ENCODE measurements at regions not wholly inside any gene's neighbourhood (a gene's known extent, or its start where the extent isn't known, plus 50 kb on each side); places are given as distances from the start of the nearest gene placed in this dataset.
A peak's percentile ranks its signal among the peaks of the same experiment; 100 is the strongest.

DNA sequence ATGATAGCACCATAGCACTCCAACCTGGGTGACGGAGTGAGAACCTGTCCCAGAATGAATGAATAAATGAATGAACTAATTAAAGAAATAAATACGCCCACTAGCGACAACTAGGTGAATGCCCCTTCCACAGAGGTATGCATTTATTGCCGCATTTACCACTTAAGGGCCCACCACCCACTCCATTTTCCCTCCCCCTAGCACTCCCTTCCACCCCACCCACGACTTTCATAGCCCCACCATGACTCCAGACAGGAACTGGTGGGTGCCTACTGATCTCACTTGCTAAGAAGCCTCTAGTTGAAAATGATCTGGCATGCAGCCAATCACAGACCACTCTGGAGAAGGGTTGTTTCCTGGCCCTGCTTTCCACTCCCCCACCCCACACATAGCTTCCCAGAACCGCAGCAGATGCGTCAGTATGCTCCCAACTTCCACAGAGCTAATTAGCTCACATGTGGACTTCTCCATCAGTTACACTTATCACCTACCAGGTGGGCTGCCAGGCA is 167.6 kb downstream of the WT1 start:
- DNase-seq (ENCODE audit: low read depth), result no peak

DNA sequence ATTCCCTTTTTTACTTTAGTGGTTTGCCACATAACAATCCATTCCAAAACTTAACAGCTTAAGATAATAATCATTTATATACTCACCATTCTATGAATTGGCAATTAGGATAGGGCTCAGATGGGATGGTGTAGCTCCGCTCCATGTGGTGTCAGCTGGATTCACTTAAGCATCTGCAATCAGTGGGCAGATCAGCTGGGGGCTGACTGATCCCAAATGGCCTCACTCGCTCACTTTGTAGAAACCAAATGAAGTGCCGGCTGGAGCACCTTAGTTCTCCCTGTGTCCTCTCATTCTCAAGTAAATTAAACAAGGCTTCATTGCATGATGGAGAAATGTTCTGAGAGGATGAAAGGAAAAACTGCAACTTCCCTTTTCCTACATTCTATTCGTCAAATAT is 161.4 kb downstream of the WT1 start:
- no peak for DNase-seq (ENCODE audit: low read depth)

DNA sequence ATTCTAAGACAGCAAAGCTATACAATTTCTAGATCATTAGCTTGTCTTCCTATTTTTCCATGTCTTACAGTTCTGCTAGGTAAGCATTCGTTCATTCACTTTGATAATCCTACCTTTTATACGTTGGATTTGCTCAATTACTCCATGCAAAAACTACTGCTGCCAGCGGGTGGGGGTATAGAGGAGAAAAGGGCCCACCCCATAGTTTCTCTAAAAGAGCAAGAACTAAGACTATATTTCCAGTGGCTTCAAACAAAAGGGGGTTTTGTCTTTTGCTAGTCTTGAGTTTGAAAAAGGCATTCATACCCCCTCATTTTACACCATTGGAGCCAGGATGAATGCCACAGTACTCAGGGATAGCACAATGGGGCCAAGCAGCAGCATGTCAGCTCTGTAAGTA is 155.7 kb downstream of the WT1 start:
- no peak for DNase-seq (ENCODE audit: low read depth)

DNA sequence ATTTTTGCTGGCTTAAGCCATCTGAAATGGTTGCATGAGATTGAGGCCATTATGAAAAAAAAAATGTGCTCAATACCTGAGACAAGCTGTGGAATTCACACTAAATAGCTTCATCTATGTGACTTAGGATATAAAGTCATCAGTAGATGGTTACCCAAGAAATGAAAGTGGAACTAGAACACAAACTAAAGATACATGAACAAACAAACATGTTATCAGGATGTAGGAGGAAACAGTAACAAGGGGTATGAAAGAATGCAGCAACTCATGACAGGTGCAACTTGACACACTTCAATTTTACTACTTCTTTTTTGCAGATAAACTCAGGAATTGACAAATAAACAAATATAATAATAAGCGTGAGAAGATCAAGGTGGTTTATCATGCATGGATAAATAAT is 155.0 kb downstream of the WT1 start:
- DNase-seq (ENCODE audit: low read depth), result no peak

DNA sequence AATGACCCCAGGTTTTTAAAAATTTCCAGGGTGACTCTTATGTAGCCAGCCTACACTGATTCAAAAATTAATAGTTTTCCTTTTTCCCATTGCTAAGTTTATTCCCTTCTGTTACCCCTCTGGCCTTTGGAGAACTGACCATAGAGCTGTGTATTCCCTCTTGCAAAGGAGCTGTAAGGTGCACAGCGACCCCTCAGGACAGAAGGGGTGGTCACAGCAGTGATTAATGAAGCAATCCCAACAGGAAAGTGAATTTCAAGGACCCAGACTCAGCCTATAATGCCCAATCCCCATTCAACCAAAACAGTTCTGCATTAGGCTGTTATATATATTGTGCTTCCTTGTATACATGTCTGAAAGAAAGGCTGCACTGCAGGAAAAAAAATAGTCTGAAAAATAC is 147.1 kb downstream of the WT1 start:
- DNase-seq (ENCODE audit: low read depth), result no peak

DNA sequence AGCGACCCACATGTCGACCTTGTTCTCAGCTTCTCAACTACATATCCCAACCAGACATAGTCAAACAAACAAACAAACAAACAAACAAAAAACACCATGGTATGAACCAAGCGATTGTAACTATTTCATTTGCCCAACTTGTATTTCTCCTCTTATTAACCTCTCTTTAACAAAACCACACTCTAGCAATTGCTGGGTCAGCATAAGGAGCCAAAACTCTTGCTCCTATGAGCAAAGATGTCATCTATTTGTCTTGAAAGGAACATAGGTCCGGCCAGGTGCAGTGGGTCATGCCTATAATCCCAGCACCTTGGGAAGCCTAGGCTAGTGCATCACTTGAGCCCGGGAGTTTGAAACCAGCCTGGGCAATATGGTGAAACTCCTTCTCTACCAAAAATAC is 145.6 kb downstream of the WT1 start:
- no peak for DNase-seq (ENCODE audit: low read depth)

DNA sequence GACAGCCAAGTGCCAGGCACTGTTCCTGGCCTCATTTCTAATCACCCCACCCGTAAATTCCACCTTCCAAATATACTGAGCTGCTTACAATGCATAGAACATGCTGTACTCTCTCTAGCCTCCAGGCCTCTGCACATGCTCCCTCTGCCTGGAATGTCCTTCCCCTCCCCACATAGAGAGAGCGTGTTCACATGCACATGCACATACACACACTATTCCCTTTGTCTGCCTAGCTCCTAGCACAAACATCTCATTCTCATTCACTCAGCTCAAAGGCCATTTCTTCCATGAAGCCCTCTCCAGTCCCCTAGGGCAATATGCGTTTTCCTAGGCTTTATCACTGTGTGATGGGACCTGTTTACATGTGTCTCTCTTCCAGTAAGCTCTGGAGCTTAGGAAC is 144.6 kb downstream of the WT1 start:
- DNase-seq (ENCODE audit: low read depth), result no peak

DNA sequence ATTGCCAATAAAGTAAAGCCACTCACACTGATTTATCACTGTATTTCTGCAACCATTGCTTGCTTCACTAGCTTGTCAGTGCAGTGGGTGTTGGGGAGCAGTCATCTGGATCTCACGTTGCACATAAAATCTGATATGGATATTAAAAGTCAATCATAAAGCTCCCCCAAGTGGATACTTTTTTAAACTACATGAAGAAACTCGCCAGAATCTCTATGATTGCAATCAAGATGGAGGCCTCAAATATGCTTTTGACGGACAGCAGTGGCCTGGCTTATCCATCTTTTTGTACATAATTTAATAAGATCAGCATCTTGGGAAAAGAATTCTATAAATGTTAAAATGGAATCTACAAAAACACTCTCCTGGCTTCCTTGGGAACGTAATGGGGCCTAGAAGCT is 137.7 kb downstream of the WT1 start:
- peak; percentile 20 for DNase-seq (ENCODE audit: low read depth)

DNA sequence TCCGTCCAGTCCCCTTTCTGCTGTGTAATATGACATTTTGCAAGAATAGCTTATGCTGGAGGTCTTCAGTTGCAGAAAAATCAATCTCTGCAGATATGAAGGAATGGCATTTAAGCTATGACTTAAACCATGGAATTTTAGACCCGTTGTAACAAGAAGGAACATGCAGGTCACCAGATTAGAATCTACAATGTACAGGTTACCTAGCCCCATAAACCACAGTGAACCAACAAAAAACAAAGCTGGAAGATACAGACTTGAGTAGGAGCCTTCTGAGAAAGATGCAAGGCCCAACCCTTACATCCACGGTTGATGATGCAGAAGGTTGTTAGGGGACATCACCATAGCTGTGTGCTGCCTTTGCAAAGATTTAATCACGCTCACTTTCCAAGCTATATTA is 132.5 kb downstream of the WT1 start:
- no peak for DNase-seq (ENCODE audit: low read depth)

DNA sequence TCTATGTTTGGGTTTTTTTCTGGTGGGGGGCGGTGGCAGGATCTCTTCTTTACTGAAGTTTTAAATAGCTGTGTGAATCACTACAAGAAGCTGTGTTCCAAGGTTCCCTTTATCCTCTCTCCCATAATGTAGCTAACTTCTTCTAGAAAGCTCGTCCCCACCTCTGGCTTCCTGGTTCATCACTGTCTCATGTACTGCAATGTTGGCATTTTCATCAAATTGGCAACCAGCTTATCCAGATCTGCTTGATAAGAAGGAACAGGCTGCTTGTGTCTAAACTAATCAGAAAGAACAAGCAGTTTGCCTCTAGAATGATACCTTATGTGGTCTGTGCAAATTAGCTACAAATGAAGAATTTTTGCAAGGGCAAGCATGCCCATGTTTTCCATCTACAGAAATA is 130.8 kb downstream of the WT1 start:
- no peak for DNase-seq (ENCODE audit: low read depth)

DNA sequence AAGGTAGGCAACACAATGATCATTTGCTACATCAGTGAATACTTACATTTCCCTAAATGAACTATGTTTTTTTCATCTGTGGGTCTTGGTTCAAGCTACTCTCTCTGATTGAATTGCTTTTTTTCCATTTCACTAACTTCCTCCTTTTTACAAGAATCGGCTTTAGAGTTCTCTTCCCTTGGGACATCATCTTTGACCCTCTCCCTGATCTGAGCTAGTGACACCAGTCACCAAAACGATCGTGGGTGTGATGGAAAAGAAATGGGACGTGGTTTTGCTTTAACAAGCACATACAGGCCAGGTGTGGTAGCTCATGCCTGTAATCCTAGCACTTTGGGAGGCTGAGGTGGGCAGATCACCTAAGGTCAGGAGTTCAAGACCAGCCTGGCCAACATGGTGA is 129.9 kb downstream of the WT1 start:
- DNase-seq (ENCODE audit: low read depth), result no peak

DNA sequence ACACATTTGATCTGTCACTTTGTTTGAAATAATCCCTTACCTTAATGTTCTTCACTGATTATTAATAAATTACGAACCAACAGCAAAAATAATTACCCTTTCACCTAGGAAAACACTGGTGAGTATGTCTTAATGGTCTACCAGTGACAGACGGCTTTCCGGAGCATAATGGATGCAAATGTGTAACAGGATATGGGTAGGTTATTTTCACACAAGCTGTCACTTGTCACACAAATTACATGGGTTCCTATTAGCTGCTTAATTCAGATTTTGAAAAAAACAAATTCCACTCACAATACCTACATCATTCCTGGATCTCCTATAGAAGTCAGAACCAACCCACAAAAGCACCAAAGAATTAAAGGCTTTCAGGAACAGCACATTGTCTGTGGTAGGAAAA is 127.9 kb downstream of the WT1 start:
- DNase-seq (ENCODE audit: low read depth), result no peak

DNA sequence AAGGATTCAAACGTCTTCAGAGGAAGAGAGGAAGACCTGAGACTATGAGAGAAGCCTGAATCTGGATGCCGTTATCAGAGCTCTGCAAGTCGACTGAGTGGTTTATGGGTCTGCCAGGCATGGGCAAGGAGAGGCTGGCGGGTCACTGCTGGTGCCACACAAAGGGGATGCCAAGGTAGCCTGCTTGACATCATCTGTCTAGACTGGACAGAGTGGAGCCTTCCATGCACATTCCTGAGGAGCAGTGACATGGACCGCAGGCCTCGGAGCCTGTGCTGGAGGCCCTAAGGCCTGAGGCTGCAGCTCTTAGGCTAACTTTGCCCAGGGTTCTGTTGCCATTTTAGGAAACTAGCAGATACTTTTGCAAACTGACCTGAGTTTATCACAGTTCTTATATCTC is 127.4 kb downstream of the WT1 start:
- no peak for DNase-seq (ENCODE audit: low read depth)

DNA sequence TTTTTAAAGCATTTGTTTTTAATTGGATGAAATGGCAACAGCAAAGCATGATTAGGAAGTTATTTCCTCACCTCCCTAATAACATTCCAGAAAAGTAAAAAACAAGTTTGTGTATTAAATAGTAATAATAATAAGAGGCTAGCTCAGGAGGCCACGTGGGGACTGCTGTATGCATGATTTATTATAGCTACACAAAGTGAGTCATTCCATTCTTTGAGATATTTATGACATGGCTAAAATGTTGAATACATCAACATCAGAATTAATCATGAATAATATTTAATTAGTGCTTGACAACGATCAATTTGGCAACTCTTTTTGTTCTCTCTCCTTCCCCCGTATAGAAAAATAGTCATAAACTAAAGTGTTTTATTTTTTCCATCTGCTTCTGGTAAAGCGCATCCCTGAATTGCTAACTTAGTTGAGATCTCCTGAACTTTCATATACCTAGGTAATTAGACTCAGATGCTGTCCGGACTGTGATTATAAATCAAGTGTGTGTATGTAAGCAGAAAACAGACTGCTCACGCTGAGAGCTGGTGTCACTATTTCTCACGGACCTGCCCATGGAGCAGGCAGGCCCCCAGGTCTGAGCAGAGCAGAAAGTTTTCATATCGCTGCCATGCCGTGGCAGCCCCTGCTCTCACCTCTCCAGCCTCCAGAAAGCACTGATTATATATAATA is 125.7 kb downstream of the WT1 start:
- no peak for DNase-seq (ENCODE audit: low read depth)

DNA sequence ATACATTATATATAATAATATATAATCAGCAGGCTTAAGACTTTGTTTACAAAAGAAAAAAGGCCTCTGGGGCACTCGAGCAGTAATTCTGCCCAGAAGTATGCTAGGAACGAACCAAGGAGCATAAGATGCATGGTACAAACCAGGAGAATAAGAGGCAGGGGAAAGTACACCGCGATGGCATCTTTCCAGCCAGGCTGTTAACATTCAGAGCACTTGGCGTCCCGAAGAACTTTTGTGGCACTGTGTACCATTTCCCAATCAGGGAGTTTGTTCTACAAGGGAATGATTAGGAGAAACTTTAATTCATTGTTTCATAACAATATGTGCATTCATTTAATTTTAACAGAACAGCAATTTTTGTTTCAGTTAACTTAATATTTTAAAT is 125.1 kb downstream of the WT1 start:
- DNase-seq (ENCODE audit: low read depth), result no peak

DNA sequence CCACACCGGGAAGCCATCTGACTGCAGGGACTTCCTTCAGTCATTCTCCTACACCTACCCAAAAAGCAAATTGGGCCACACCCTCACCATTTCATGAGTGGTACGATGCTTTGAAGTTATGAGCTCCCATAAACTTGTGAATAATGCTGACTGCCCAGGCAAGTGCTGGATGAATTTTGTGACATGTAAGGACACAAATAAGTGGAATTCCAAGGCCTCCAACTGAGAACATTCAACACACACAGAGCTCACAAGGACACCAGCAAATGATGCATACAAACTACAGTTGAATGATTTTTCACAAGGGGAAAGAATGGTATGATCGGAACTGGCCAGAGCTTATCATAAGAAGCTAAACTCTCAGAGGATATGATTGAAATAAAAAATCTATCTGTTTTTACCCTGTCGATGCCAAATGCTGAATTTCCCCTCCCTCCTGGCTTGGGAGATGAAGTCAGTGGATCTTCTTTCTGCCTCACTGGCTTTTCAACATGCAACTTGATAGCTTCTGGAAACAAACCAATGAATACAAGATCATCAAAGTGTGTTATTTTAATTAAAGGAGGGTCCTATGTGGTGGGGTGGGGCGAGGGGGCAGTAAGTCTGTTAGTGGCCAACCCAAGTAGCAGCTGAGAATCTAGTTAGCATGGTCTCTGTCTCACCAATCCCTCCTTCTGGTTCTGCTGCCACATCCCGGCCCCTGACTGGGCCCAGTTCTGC is 123.8 kb downstream of the WT1 start:
- no peak for DNase-seq (ENCODE audit: low read depth)

DNA sequence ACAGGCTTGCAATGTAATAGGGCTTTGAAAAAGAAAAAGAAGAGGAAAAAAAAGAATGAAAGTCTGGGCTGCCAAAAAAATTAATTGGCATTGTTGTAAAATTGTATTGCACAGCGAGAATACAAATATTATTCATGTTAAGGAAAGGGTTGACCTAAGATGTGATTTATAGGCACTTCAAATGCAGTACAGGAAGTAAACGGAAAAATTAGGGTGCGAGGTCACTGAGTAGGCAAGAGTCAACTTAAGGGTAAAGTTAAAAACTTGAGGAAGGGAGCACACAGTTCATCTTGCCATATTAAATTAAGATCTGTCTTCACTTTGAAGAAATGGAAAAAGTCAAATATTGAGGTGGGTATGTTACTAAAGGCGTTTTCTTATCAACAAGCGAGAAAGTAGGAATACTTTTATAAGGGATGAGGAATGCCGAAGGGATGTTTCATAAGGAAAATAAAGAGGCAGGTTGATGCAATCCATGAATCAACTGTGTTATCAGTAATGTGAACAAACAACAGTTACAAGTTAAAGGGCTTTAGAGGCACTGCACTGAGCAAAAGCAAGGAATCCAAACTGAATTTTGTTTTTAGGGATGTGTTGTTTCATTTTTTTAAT is 123.0 kb downstream of the WT1 start:
- DNase-seq (ENCODE audit: low read depth), result no peak

DNA sequence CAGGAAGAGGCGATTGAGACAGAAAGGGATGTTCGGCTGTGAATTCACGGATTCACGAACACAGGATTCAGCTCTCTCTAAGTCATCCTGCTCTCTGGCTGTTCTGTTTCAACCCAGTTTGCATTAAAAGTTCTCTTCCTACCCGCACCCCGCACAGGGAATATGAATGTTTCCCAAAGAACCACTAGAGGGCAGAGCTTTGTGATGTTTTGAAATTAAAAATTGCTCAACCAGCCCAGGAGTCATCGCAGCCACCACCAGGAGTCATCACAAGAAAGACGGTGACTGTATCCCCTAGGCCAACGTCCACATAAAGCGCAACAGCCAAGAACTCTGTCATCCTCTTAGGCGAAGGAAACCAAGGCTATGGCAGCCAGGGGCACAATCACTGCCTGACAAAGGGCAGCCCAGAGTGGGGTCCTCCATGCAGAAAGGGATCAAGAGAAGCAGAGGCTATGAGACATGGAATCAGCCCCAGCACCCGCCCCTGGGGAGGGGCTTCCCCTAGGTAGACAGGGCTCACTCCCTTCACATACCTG is 122.4 kb downstream of the WT1 start:
- DNase-seq (ENCODE audit: low read depth), result peak; percentile 22

DNA sequence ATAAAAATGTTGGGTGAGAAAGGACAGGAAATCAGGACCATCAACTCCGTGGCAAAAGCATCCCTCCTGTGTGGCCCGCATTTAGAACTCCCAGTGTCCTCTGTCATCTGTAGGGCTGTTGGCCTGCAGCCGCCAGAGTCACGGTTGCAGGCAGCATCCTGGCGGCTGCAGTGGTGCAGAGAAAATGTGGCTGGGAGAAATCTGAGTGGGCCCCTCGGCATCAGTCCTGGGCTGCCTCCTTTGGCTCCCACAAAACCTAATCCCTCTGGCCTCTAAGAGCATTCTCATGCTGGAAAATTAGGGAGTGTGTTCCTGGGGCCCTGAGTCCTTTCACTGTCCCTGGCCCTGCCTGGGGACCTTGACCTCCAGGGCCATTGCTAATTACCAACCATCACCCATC is 121.9 kb downstream of the WT1 start:
- no peak for DNase-seq (ENCODE audit: low read depth)

DNA sequence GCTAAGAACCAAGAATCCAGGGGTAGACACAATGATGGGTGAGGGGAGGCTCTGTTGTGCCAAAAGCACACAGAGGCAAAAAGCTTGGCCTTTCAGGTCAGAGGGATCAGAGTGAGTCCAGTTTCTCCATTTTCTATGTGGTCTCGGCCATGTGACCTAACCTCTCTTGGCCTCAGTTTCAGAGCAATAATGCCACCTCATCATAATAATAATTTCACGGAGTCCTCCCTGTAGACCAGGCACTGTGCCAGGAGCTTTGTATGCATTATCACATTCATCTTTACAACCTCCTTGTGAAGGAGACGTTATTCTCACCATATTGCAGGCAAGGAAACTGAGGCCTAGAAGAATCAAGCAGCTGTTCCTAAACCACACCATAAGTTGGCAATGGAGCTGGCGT is 120.2 kb downstream of the WT1 start:
- no peak for DNase-seq (ENCODE audit: low read depth)

DNA sequence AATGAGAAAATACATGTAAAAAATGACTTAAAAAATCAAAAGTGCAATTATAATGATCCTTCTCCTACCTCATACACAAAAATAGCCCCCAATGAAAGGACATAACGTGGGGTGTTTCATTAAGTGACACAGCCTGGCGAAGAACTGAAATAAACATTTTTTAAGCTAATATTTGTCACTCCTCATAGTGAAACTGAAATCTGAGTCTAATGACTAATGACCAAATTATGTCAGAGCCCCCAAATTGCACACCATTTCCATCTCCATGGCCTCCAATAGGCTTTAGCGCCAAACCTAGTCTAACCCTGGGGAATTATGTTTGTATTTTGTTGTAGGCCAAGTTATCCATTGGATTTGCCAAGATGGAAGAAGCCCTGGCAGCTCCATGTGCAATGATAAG is 119.1 kb downstream of the WT1 start:
- DNase-seq (ENCODE audit: low read depth), result no peak

DNA sequence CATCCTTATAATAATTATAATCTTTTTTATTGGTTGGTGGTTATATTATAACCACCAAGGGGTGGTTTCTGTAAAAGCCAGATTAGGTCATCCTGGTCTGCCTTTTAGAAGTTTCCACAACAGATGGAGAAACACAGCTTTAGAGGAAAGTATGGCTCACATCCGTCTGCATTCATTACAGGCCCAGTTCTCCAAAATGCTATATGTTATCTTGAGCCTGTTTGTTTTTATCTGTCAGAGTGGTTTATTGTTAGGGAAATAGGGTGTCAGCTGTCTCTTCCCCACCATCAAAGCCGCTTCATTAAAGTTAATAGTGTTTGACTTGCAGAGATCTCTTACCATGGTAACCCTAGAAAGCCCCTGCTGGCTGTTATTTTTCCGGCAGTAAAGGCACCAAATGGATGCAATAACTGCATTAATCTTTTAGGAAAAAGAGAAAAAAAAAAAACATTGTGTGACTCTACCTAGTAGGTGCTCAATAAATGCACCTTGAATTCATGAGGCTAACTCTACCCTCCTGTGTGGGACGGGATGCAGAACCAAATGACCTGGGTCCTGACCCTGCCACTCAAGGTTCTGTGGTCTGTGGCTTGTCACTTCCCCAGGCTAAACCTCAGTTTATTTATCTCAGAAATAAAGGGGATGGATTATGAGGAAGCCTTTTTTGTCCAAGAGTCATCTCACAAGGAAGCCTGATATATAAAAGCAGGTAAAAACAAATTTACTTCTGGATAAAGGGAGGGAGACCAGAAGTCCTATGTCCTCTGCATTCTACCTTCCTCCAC is 118.3 kb downstream of the WT1 start:
- DNase-seq (ENCODE audit: low read depth), result no peak
